Neural progenitor cell (in vitro differentiated cells): ENCODE measurements at regions not wholly inside any gene's neighbourhood (a gene's known extent, or its start where the extent isn't known, plus 50 kb on each side); places are given as distances from the start of the nearest gene placed in this dataset.

ENCODE experiments used
- EZH2 ChIP-seq: fragments of 200-600 bp; sonication (generic); IDR thresholded peaks from 2 replicates; pipeline ENCODE4 v1.6.1; 2017; ENCODE audit warnings: antibody characterized with exemption, mild to moderate bottlenecking, moderate library complexity
- TF ChIP-seq, protein P1 (sequence below): fragments of 200-600 bp; sonication (generic); IDR thresholded peaks from 2 replicates; pipeline ENCODE4 v1.5.1; 2017; ENCODE audit warnings: antibody characterized with exemption, mild to moderate bottlenecking

DNA sequence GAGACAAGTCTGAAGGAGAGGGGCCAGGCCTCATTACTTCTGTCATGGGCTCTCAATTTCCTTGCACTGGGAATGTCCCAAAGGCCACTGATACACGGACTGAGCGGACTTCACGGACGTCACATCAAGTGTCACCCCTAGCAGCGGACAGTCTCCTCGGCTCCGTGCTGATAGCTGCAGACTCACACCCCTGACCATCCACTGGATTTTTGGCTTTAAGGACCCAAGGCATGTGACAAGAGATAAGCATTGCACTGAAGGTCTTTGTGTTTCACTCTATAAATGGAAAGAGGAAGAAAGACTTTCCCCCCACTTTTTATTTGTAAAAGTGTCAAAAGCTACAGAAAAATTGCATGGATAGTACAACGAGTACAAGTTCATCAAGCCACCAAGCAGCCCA, 200.4 kb upstream of the FGGY start:
- TF ChIP-seq, protein P1, sequence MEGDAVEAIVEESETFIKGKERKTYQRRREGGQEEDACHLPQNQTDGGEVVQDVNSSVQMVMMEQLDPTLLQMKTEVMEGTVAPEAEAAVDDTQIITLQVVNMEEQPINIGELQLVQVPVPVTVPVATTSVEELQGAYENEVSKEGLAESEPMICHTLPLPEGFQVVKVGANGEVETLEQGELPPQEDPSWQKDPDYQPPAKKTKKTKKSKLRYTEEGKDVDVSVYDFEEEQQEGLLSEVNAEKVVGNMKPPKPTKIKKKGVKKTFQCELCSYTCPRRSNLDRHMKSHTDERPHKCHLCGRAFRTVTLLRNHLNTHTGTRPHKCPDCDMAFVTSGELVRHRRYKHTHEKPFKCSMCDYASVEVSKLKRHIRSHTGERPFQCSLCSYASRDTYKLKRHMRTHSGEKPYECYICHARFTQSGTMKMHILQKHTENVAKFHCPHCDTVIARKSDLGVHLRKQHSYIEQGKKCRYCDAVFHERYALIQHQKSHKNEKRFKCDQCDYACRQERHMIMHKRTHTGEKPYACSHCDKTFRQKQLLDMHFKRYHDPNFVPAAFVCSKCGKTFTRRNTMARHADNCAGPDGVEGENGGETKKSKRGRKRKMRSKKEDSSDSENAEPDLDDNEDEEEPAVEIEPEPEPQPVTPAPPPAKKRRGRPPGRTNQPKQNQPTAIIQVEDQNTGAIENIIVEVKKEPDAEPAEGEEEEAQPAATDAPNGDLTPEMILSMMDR: no peak
- TF ChIP-seq EZH2: no peak
